ENCODE measurements at regions not wholly inside any gene's neighbourhood (a gene's known extent, or its start where the extent isn't known, plus 50 kb on each side); places are given as distances from the start of the nearest gene placed in this dataset.

- H3K9me3 ChIP-seq (ENCODE audit: control insufficient read depth in 2 of 2, insufficient read depth in 1 of 2, low read depth in 1 of 2, low read length in 1 of 2): peaks cover 0 to 3% of the 10 kb centered on the region in 2 donors
- no peaks in the 10 kb centered on the region for H3K27me3 ChIP-seq (ENCODE audit: control insufficient read depth in 3 of 3, insufficient read depth in 3 of 3, low read length in 3 of 3)
- H3K4me1 ChIP-seq (ENCODE audit: control insufficient read depth in 3 of 3, insufficient read depth in 2 of 3, low read depth in 1 of 3, low read length in 2 of 3): no peaks in the 10 kb centered on the region
- FAIRE-seq: no peak
- no peak overlapping the region for H3K27ac ChIP-seq (ENCODE audit: low read depth in 1 of 3, low read length in 2 of 3)
- 78 to 90% (median 82%) methylated on average over 2 of the region's 2 CpGs for WGBS, 3 donors
- DNase-seq: no peak
- no peaks in the 10 kb centered on the region for H3K36me3 ChIP-seq (ENCODE audit: control insufficient read depth in 3 of 3, insufficient read depth in 2 of 3, low read depth in 1 of 3, low read length in 3 of 3)
- H3K4me3 ChIP-seq (ENCODE audit: low read depth in 1 of 3, low read length in 3 of 3): no peak overlapping the region
Measured at GRCh38 chr6:91442342-91442741, 855.5 kb upstream of the MAP3K7 start.

DNA sequence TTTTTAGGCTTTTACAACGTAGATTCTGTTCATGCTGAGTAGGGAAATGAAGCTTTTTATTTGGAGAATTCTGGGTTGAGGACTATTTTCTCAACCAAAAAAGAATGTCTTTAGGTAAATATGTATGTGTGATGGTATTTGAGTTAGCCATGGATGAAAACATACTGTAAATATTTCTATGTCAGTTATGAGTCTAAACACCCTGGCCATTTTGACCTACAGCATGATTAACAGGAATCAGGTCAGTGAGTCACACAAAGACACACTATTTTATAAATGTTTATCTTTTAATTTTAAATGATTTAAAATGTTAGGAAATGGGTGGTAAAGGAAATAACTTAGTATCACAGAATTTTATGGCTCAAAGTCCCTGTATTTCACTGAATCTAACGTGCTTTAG lies 851.7 kb upstream of the MAP3K7 start:
- Histone ChIP-seq H3K4me1 (ENCODE audit: control insufficient read depth in 3 of 3, insufficient read depth in 2 of 3, low read depth in 1 of 3, low read length in 2 of 3) (no peaks in the 10 kb centered on the region), H3K27ac (ENCODE audit: low read depth in 1 of 3, low read length in 2 of 3) (no peak overlapping the region), H3K27me3 (ENCODE audit: control insufficient read depth in 3 of 3, insufficient read depth in 3 of 3, low read length in 3 of 3) (no peaks in the 10 kb centered on the region), H3K9me3 (ENCODE audit: control insufficient read depth in 2 of 2, insufficient read depth in 1 of 2, low read depth in 1 of 2, low read length in 1 of 2) (peaks cover 0 to 3% of the 10 kb centered on the region in 2 donors), H3K36me3 (ENCODE audit: control insufficient read depth in 3 of 3, insufficient read depth in 2 of 3, low read depth in 1 of 3, low read length in 3 of 3) (no peaks in the 10 kb centered on the region), H3K4me3 (ENCODE audit: low read depth in 1 of 3, low read length in 3 of 3) (no peak overlapping the region)
- DNase-seq (no peak), FAIRE-seq (no peak)
- 68 to 89% (median 71%) methylated on average over 2 of the region's 2 CpGs for WGBS, 3 donors

DNA sequence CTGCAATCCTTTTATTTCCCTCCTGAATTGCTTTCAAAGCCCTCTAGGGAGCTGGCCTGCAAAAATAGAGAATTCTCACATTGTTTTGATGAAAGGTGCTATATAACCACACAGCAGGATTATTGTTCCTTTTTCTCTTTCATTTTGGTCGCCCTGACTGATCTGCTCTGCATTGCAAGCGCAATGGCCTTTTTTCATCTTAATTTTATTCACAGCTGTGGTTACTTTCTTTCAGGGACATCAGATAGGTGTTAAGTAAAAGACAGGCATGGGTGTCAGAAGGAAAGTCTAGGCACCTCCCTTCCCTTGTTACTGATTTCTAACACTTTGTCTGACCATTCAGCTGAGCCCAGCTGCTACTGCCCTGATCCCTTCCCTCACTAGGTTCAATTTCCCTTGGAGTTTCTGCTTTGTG lies 850.5 kb upstream of the MAP3K7 start:
- H3K4me3 ChIP-seq (ENCODE audit: low read depth in 1 of 3, low read length in 3 of 3): no peak overlapping the region
- H3K9me3 ChIP-seq (ENCODE audit: control insufficient read depth in 2 of 2, insufficient read depth in 1 of 2, low read depth in 1 of 2, low read length in 1 of 2): peaks cover 0 to 3% of the 10 kb centered on the region in 2 donors
- H3K27ac ChIP-seq (ENCODE audit: low read depth in 1 of 3, low read length in 2 of 3): no peak overlapping the region
- WGBS, 3 donors: 72 to 79% (median 76%) methylated on average over 2 of the region's 2 CpGs
- no peak for DNase-seq
- no peaks in the 10 kb centered on the region for H3K36me3 ChIP-seq (ENCODE audit: control insufficient read depth in 3 of 3, insufficient read depth in 2 of 3, low read depth in 1 of 3, low read length in 3 of 3)
- no peak for FAIRE-seq
- no peaks in the 10 kb centered on the region for H3K27me3 ChIP-seq (ENCODE audit: control insufficient read depth in 3 of 3, insufficient read depth in 3 of 3, low read length in 3 of 3)
- H3K4me1 ChIP-seq (ENCODE audit: control insufficient read depth in 3 of 3, insufficient read depth in 2 of 3, low read depth in 1 of 3, low read length in 2 of 3): no peaks in the 10 kb centered on the region

GRCh38 chr6:91436448-91436847 lies 849.6 kb upstream of the MAP3K7 start:
- 86 to 92% (median 90%) methylated on average over 2 of the region's 2 CpGs for WGBS, 3 donors
- Histone ChIP-seq H3K4me3 (ENCODE audit: low read depth in 1 of 3, low read length in 3 of 3) (no peak overlapping the region), H3K36me3 (ENCODE audit: control insufficient read depth in 3 of 3, insufficient read depth in 2 of 3, low read depth in 1 of 3, low read length in 3 of 3) (no peaks in the 10 kb centered on the region), H3K9me3 (ENCODE audit: control insufficient read depth in 2 of 2, insufficient read depth in 1 of 2, low read depth in 1 of 2, low read length in 1 of 2) (peaks cover 0 to 3% of the 10 kb centered on the region in 2 donors), H3K4me1 (ENCODE audit: control insufficient read depth in 3 of 3, insufficient read depth in 2 of 3, low read depth in 1 of 3, low read length in 2 of 3) (no peaks in the 10 kb centered on the region), H3K27ac (ENCODE audit: low read depth in 1 of 3, low read length in 2 of 3) (no peak overlapping the region), H3K27me3 (ENCODE audit: control insufficient read depth in 3 of 3, insufficient read depth in 3 of 3, low read length in 3 of 3) (no peaks in the 10 kb centered on the region)
- FAIRE-seq: no peak
- DNase-seq: no peak

GRCh38 chr6:91435630-91436029 lies 848.8 kb upstream of the MAP3K7 start:
- WGBS, 3 donors: 80 to 91% (median 87%) methylated on average over 1 of the region's 1 CpG
- no peak for FAIRE-seq

DNA sequence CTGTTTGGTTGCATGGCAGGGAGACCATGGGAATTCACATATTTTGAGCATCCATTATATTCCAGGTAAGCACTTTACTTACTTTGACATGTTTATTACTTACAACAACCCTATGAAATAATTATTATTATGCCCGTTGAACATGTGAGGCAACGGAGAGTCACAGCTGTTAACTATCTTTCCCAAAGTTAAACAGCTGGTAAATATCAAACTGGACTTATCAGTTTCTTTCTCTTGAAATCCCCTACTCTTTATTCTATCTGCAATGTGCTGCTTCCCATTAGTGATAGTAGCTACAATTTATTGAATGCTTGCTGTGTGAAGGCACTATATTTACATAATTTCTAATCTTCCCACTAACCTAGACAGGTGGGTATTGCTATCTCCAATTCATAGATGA lies 847.7 kb upstream of the MAP3K7 start:
- Histone ChIP-seq H3K4me1 (ENCODE audit: control insufficient read depth in 3 of 3, insufficient read depth in 2 of 3, low read depth in 1 of 3, low read length in 2 of 3) (no peaks in the 10 kb centered on the region), H3K36me3 (ENCODE audit: control insufficient read depth in 3 of 3, insufficient read depth in 2 of 3, low read depth in 1 of 3, low read length in 3 of 3) (no peaks in the 10 kb centered on the region), H3K4me3 (ENCODE audit: low read depth in 1 of 3, low read length in 3 of 3) (no peak overlapping the region), H3K9me3 (ENCODE audit: control insufficient read depth in 2 of 2, insufficient read depth in 1 of 2, low read depth in 1 of 2, low read length in 1 of 2) (no peaks in the 10 kb centered on the region), H3K27me3 (ENCODE audit: control insufficient read depth in 3 of 3, insufficient read depth in 3 of 3, low read length in 3 of 3) (no peaks in the 10 kb centered on the region), H3K27ac (ENCODE audit: low read depth in 1 of 3, low read length in 2 of 3) (no peak overlapping the region)
- DNase-seq (no peak), FAIRE-seq (no peak)
- WGBS, 3 donors: 56 to 76% (median 76%) methylated on average over 2 of the region's 2 CpGs

More at GRCh38 chr6:91435630-91436029, 848.8 kb upstream of the MAP3K7 start:
- Histone ChIP-seq H3K36me3 (ENCODE audit: control insufficient read depth in 3 of 3, insufficient read depth in 2 of 3, low read depth in 1 of 3, low read length in 3 of 3) (no peaks in the 10 kb centered on the region), H3K27ac (ENCODE audit: low read depth in 1 of 3, low read length in 2 of 3) (no peak overlapping the region), H3K4me1 (ENCODE audit: control insufficient read depth in 3 of 3, insufficient read depth in 2 of 3, low read depth in 1 of 3, low read length in 2 of 3) (no peaks in the 10 kb centered on the region), H3K9me3 (ENCODE audit: control insufficient read depth in 2 of 2, insufficient read depth in 1 of 2, low read depth in 1 of 2, low read length in 1 of 2) (no peaks in the 10 kb centered on the region), H3K4me3 (ENCODE audit: low read depth in 1 of 3, low read length in 3 of 3) (no peak overlapping the region), H3K27me3 (ENCODE audit: control insufficient read depth in 3 of 3, insufficient read depth in 3 of 3, low read length in 3 of 3) (no peaks in the 10 kb centered on the region)
- no peak for DNase-seq

DNA sequence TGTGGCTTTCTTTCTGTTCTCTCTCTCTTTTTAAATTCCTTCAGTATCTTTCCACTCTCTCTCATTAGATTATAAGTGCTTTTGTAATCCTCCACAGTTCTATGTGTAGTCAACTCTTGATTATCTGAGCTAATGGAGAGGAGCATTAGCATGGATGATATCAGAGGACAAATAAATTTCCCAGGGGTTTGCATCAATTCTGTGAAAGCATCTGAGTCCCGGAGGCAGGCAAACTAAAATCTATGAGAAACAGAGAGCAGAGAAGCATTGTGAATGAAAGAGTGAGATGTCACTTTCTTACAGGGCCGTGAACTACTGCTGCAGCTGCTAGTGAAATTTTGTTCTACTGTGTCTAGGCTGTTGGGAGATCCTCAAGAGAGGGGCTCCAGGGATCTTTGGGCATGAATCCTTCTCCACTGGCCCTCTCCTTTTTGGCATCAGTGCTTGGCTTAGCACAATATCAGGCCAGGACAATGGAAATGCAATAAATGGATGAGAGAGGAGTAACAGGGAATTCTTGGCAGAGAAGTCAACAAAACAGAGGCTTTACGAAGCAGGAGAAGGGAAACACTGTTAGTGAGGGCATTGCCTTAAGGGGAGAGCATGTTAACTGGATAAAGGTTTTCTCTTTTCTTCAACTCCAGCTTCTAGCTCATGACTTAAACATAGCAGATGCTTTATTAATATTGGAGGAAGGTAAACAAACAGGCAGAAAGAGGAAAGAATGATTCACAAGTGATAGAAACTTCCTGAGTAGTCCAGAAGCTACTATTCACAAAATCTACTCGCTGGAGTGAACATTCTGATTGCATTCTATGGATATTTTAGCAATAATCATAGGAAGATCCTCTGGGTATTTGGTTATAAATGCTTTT lies 847.0 kb upstream of the MAP3K7 start:
- 59 to 87% (median 81%) methylated on average over 4 of the region's 4 CpGs for WGBS, 3 donors
- FAIRE-seq (no peak), DNase-seq (no peak)
- Histone ChIP-seq H3K27me3 (ENCODE audit: control insufficient read depth in 3 of 3, insufficient read depth in 3 of 3, low read length in 3 of 3) (no peaks in the 10 kb centered on the region), H3K27ac (ENCODE audit: low read depth in 1 of 3, low read length in 2 of 3) (no peak overlapping the region), H3K4me3 (ENCODE audit: low read depth in 1 of 3, low read length in 3 of 3) (no peak overlapping the region), H3K9me3 (ENCODE audit: control insufficient read depth in 2 of 2, insufficient read depth in 1 of 2, low read depth in 1 of 2, low read length in 1 of 2) (no peaks in the 10 kb centered on the region), H3K4me1 (ENCODE audit: control insufficient read depth in 3 of 3, insufficient read depth in 2 of 3, low read depth in 1 of 3, low read length in 2 of 3) (no peaks in the 10 kb centered on the region), H3K36me3 (ENCODE audit: control insufficient read depth in 3 of 3, insufficient read depth in 2 of 3, low read depth in 1 of 3, low read length in 3 of 3) (no peaks in the 10 kb centered on the region)

DNA sequence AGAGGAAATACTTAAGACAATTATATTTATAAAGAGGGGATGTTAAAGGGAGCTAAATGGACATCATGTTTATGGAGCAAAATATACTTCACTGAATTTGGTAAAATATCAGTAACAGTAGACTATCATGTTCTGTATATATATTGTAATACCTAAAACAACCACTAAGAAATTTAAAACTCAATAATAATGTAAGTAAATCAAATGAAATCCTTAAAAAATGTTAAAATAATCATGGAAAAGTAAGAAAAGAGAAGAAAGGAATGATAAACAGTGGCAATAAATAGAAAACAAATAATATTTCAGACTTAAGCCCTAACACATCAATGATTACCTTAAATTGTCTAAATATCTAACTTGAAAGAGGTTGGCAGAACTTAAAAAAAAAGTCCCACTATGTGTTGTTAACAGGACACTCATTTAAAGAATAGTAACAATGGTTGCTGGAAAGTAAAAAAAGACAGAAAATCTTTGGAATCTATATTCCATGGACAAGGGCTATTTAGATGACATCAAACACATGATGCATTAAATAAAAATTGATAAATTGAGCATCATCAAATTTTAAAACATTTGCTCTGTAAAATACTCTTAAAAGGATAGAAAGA lies 842.2 kb upstream of the MAP3K7 start:
- no peaks in the 10 kb centered on the region for H3K4me1 ChIP-seq (ENCODE audit: control insufficient read depth in 3 of 3, insufficient read depth in 2 of 3, low read depth in 1 of 3, low read length in 2 of 3)
- H3K9me3 ChIP-seq (ENCODE audit: control insufficient read depth in 2 of 2, insufficient read depth in 1 of 2, low read depth in 1 of 2, low read length in 1 of 2): no peaks in the 10 kb centered on the region
- DNase-seq: no peak
- H3K27ac ChIP-seq (ENCODE audit: low read depth in 1 of 3, low read length in 2 of 3): no peak overlapping the region
- peak; percentile 51 for FAIRE-seq
- no peaks in the 10 kb centered on the region for H3K27me3 ChIP-seq (ENCODE audit: control insufficient read depth in 3 of 3, insufficient read depth in 3 of 3, low read length in 3 of 3)
- no peaks in the 10 kb centered on the region for H3K36me3 ChIP-seq (ENCODE audit: control insufficient read depth in 3 of 3, insufficient read depth in 2 of 3, low read depth in 1 of 3, low read length in 3 of 3)
- H3K4me3 ChIP-seq (ENCODE audit: low read depth in 1 of 3, low read length in 3 of 3): no peak overlapping the region
